NCI-H524 (cell line): ENCODE measurements at regions not wholly inside any gene's neighbourhood (a gene's known extent, or its start where the extent isn't known, plus 50 kb on each side); places are given as distances from the start of the nearest gene placed in this dataset.

Source experiments
- DNase-seq, 2 experiments: peaks; one replicate each; lab custom pipeline; 2025; lab: John Stamatoyannopoulos, UW

GRCh38 chr3:174777813-174778212, 81.3 kb upstream of the NAALADL2 start:
- DNase-seq = no peak

DNA sequence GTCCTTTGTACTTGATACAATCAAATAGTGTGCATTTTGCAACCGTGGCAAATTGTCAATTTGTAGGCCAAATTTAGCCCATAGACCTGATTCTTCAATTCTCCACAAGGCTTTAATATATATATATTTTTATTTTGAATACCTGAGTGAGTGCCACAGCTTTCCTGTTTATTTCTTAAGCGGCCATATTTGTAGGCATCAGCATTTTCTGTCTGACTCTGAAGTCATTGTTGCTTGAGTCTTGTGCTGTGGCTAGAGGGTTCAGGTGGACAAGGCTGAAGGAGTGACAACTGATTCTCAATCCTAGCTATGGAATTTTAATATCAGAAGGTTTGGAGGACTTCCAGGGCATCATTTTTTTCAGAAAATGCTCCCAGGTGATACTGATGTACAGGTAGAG, 75.6 kb upstream of the NAALADL2 start:
- no peak for DNase-seq

- DNase-seq = no peak
Measured at GRCh38 chr3:174784206-174784934, 74.8 kb upstream of the NAALADL2 start.

- DNase-seq = no peak
Measured at GRCh38 chr3:174786825-174787224, 72.3 kb upstream of the NAALADL2 start.

DNA sequence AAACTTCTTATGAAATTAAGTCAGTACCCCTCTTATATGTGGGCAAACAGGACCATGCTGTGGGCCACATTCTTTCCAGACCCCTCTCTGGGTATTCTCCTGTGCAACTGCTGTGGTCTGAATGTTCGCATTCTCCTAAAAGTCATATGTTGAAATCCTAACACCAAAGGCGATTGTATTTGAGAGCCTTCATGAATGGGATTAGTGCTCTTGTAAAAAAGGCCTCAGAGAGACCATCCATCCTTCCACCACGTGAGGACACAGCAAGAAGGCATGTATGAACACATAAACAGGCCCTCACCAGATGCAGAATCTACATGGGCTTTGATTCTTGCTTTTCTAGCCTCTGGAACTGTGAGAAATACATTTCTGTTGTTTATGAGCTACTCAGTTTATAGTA, 68.0 kb upstream of the NAALADL2 start:
- no peak for DNase-seq

DNA sequence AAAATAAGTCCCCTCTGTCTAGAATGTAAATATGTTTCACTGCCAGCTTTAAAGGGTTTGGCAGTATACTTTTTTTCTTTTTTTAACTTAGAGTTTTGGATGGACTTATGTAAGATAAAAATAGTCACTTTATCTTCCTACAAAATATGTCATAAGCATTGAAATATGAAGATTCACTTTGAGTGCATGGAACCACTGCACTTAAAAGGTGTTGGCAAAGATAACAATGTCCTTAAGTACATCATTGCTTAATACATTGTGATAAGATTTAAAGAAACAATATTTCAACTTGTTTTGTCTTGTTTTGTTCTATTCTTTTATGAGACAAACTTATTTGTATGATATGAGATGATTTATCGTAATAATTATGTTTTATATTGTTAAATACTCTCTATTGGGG, 66.3 kb upstream of the NAALADL2 start:
- no peak for DNase-seq
